Heart left ventricle (tissue), 13 donors: ENCODE measurements at regions not wholly inside any gene's neighbourhood (a gene's known extent, or its start where the extent isn't known, plus 50 kb on each side); places are given as distances from the start of the nearest gene placed in this dataset.

Experiments used
- POLR2A ChIP-seq, 2 donors: fragments of 450-650 bp; IDR thresholded peaks; one replicate each; pipeline ENCODE4 v1.6.1; 2017; ENCODE audit warnings: antibody characterized with exemption in 2 of 2, mild to moderate bottlenecking in 2 of 2, moderate library complexity in 2 of 2
- TF ChIP-seq, protein P1 (sequence below), 12 donors: fragments of 200-600 bp; sonication (generic) in 4 of 12; IDR thresholded peaks; one replicate each; pipeline versions ENCODE4 v1.5.0 to v1.8.0; 2018 to 2022; ENCODE audit warnings: antibody characterized with exemption in 12 of 12, mild to moderate bottlenecking in 5 of 12
- donor health status: ischemic (EF 13 %, LVEDD 7.1; RV severe dilation, severe dysfunction).
- donor health status: DM: no; HTN: yes; CAD: no.
- donor health status: DM: no; HTN: no; CAD: no.
- donor health status: ischemic (EF 25% LVEDD 6.9; RV normal size, moderate dysfunction).
- donor health status: ischemic (EF 25% LVEDD 5.7; RV mildly dilated, moderate dysfunction).
- donor health status: ischemic (EF 35%, LVEDD 5.7; RV mildly dilated, moderate dysfunction).
- donor health status: nonischemic (EF 11% LVEDD 7.7; RV severe dilation, severe dysfunction).
- donor health status: DM: yes; HTN: yes; CAD: no.
- donor health status: PGD.
- donor health status: ischemic (EF 29% LVEDD 5.4; RV normal size, mild dysfunction).
- donor health status: nonischemic (EF 23%, LVEDD 6.1; RV moderate dilation, normal function).

DNA sequence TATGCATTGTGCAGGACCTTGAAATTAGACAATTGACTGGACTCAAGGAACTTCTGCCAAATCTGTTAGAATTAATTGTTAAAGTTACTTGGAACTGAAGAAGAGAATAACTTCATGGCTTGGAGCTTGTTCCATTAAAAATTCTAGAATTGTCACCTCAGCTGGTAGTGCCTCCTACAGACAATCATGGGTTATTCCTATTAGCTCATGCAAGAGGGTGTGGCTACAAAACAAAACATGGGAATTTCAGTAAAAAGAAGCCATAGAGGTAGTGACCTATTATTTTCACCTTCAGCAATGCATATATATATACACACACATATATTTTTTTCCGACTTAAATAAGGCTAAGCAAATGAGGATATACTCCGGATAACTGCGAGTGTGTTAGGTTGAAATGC is 181.9 kb upstream of the DTNA start:
- TF ChIP-seq, protein P1, sequence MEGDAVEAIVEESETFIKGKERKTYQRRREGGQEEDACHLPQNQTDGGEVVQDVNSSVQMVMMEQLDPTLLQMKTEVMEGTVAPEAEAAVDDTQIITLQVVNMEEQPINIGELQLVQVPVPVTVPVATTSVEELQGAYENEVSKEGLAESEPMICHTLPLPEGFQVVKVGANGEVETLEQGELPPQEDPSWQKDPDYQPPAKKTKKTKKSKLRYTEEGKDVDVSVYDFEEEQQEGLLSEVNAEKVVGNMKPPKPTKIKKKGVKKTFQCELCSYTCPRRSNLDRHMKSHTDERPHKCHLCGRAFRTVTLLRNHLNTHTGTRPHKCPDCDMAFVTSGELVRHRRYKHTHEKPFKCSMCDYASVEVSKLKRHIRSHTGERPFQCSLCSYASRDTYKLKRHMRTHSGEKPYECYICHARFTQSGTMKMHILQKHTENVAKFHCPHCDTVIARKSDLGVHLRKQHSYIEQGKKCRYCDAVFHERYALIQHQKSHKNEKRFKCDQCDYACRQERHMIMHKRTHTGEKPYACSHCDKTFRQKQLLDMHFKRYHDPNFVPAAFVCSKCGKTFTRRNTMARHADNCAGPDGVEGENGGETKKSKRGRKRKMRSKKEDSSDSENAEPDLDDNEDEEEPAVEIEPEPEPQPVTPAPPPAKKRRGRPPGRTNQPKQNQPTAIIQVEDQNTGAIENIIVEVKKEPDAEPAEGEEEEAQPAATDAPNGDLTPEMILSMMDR (IDR thresholded peaks at IDR 0.05) = peak in 1 of 12 donors; percentile 17
- no peak for TF ChIP-seq POLR2A (IDR thresholded peaks at IDR 0.05)
